NK-92 treated with Interleukin-12 subunit alpha and Interleukin-12 subunit beta, amount 100 ng/mL, for 24 hours (cell line): ENCODE measurements at regions not wholly inside any gene's neighbourhood (a gene's known extent, or its start where the extent isn't known, plus 50 kb on each side); places are given as distances from the start of the nearest gene placed in this dataset.

Experiments used
- DNase-seq: peaks from one replicate; lab custom pipeline; 2025; lab: John Stamatoyannopoulos, UW

GRCh38 chr3:34381243-34381642, 582.8 kb downstream of the PDCD6IP start:
- no peak for DNase-seq

- no peak for DNase-seq
Observed at GRCh38 chr3:34382859-34383258, 584.4 kb downstream of the PDCD6IP start.

GRCh38 chr3:34386309-34386708, 587.9 kb downstream of the PDCD6IP start:
- DNase-seq: no peak

GRCh38 chr3:34387826-34388564, 589.6 kb downstream of the PDCD6IP start:
- no peak for DNase-seq

GRCh38 chr3:34388830-34389229, 590.4 kb downstream of the PDCD6IP start:
- no peak for DNase-seq

GRCh38 chr3:34394978-34395748, 596.7 kb downstream of the PDCD6IP start:
- DNase-seq: no peak

- DNase-seq: no peak
Observed at GRCh38 chr3:34396288-34396687, 597.9 kb downstream of the PDCD6IP start.

GRCh38 chr3:34396956-34397355, 598.5 kb downstream of the PDCD6IP start:
- DNase-seq: no peak

GRCh38 chr3:34399401-34399800, 601.0 kb downstream of the PDCD6IP start:
- no peak for DNase-seq

- DNase-seq: no peak
Observed at GRCh38 chr3:34405159-34405558, 606.7 kb downstream of the PDCD6IP start.

- no peak for DNase-seq
Observed at GRCh38 chr3:34407281-34407680, 608.9 kb downstream of the PDCD6IP start.

GRCh38 chr3:34408088-34408487, 609.7 kb downstream of the PDCD6IP start:
- DNase-seq: no peak

GRCh38 chr3:34411596-34411995, 613.2 kb downstream of the PDCD6IP start:
- DNase-seq: no peak

- DNase-seq: no peak
Observed at GRCh38 chr3:34419801-34420200, 621.4 kb downstream of the PDCD6IP start.

GRCh38 chr3:34421762-34422161, 623.3 kb downstream of the PDCD6IP start:
- no peak for DNase-seq

- DNase-seq: no peak
Observed at GRCh38 chr3:34439796-34440195, 641.4 kb downstream of the PDCD6IP start.

GRCh38 chr3:34444137-34444536, 645.7 kb downstream of the PDCD6IP start:
- no peak for DNase-seq

GRCh38 chr3:34449305-34449704, 650.9 kb downstream of the PDCD6IP start:
- DNase-seq: no peak

- DNase-seq: no peak
Observed at GRCh38 chr3:34463414-34463813, 665.0 kb downstream of the PDCD6IP start.

GRCh38 chr3:34464646-34465045, 666.2 kb downstream of the PDCD6IP start:
- DNase-seq: no peak

GRCh38 chr3:34475851-34476250, 677.4 kb downstream of the PDCD6IP start:
- DNase-seq: no peak

- no peak for DNase-seq
Observed at GRCh38 chr3:34483311-34483887, 685.0 kb downstream of the PDCD6IP start.

- DNase-seq: no peak
Observed at GRCh38 chr3:34504366-34504765, 705.9 kb downstream of the PDCD6IP start.
